ENCODE measurements at regions not wholly inside any gene's neighbourhood (a gene's known extent, or its start where the extent isn't known, plus 50 kb on each side); places are given as distances from the start of the nearest gene placed in this dataset.

GRCh38 chr2:67337903-67338302, 59.2 kb upstream of the ETAA1 start:
- H2BK12ac ChIP-seq (ENCODE audit: insufficient read length, low read depth, low read length) = no peak overlapping the region
- H3K4ac ChIP-seq (ENCODE audit: low read depth, low read length) = no peak overlapping the region
- H3K23me2 ChIP-seq (ENCODE audit: insufficient read length, low read depth, low read length, poor library complexity, severe bottlenecking) = no peaks in the 10 kb centered on the region
- peaks cover 4% of the 10 kb centered on the region; the same call in 1 of the 2 replicates for H3K79me2 ChIP-seq (ENCODE audit: insufficient read depth, low read length)
- peak overlapping the region; percentile 32 for H3K4me2 ChIP-seq (ENCODE audit: insufficient read depth, insufficient read length, low read length)
- H2AK5ac ChIP-seq (ENCODE audit: insufficient read length, low read length) = no peak overlapping the region
- no peak overlapping the region for H3K9ac ChIP-seq (ENCODE audit: extremely low read depth, insufficient read length, low read length)
- no peak overlapping the region for H2BK5ac ChIP-seq (ENCODE audit: insufficient read length, low read length)
- H3K18ac ChIP-seq (ENCODE audit: insufficient read length, low read depth, low read length) = no peak overlapping the region
- Mint-ChIP-seq H3K36me3 (ENCODE audit: insufficient read depth in 1 of 3, low read depth in 3 of 3) (peaks cover 6 to 36% (median 15%) of the 10 kb centered on the region in 3 experiments), H3K27ac (peak overlapping the region; percentile 12 to 86 (median 49); a peak in 5 of 7 replicates), H3K4me3 (peak overlapping the region in 1 of 2 experiments; percentile 56; a peak in 3 of 5 replicates), H3K27me3 (ENCODE audit: low read depth) (no peaks in the 10 kb centered on the region), H3K4me1 (peaks cover 25 to 32% of the 10 kb centered on the region in 2 experiments), H3K9me3 (peaks cover 4 to 6% of the 10 kb centered on the region in 2 experiments; a peak in 4 of 5 replicates)
- H2AFZ ChIP-seq (ENCODE audit: low read length) = no peak overlapping the region
- no peak overlapping the region for H3T11ph ChIP-seq (ENCODE audit: low read length)
- no peaks in the 10 kb centered on the region for H3K27me3 ChIP-seq (ENCODE audit: insufficient read depth, low read length)
- H3K4me1 ChIP-seq (ENCODE audit: insufficient read depth, low read length) = no peaks in the 10 kb centered on the region
- H3K27ac ChIP-seq (ENCODE audit: insufficient read length, low read depth, low read length) = peak overlapping the region; percentile 61
- no peak overlapping the region for H4K5ac ChIP-seq (ENCODE audit: insufficient read length, low read depth, low read length)
- no peak overlapping the region for H4K8ac ChIP-seq (replicated peaks; ENCODE audit: insufficient read length, low read depth, low read length)
- peak; percentile 37; the same call in 2 of the 3 replicates for TF ChIP-seq CTCF (conservative IDR thresholded peaks at IDR 0.05)
- no peak overlapping the region for H2BK15ac ChIP-seq (ENCODE audit: low read depth, low read length)
- H4K91ac ChIP-seq (ENCODE audit: insufficient read length, low read depth, low read length) = no peak overlapping the region
- no peak overlapping the region for H2BK120ac ChIP-seq (ENCODE audit: low read depth, low read length, poor library complexity, severe bottlenecking)
- H2BK20ac ChIP-seq (ENCODE audit: low read depth, low read length, poor library complexity, severe bottlenecking) = no peak overlapping the region
- H3K56ac ChIP-seq (ENCODE audit: insufficient read length, low read depth, low read length) = no peak overlapping the region
- H3K14ac ChIP-seq (ENCODE audit: insufficient read depth, low read length) = no peak overlapping the region
- H3K9me3 ChIP-seq (ENCODE audit: control insufficient read depth, low read depth, low read length) = no peaks in the 10 kb centered on the region
- H3K79me1 ChIP-seq (ENCODE audit: insufficient read depth, low read depth, low read length, poor library complexity, severe bottlenecking) = no peaks in the 10 kb centered on the region
- no peak overlapping the region for H3K23ac ChIP-seq (ENCODE audit: insufficient read length, low read depth, low read length)
- DNase-seq = no peak
- no peaks in the 10 kb centered on the region for H4K20me1 ChIP-seq (ENCODE audit: control insufficient read depth, insufficient read depth, insufficient read length)
- no CpG with 5 or more reads among the region's 2 CpGs for WGBS (ENCODE audit: extremely low coverage, insufficient read length, low lambda C conversion rate)

All from H9 (cell line).